Esophagus squamous epithelium (tissue), 4 donors: ENCODE measurements at regions not wholly inside any gene's neighbourhood (a gene's known extent, or its start where the extent isn't known, plus 50 kb on each side); places are given as distances from the start of the nearest gene placed in this dataset.

Experiments
- POLR2A ChIP-seq, 4 donors: fragments of 450-650 bp; IDR thresholded peaks; one replicate each; pipeline ENCODE4 v1.6.1; 2017; ENCODE audit warnings: antibody characterized with exemption in 4 of 4, mild to moderate bottlenecking in 4 of 4, moderate library complexity in 3 of 4
- TF ChIP-seq, protein P1 (sequence below), 6 experiments: fragments of 450-650 bp in 4 of 6; fragments of 200-600 bp in 2 of 6; sonication (generic) in 2 of 6; IDR thresholded peaks; one replicate each; pipeline ENCODE4 v1.5.1; 2016 to 2019; ENCODE audit warnings: antibody characterized with exemption in 6 of 6, mild to moderate bottlenecking in 4 of 6, moderate library complexity in 4 of 6

DNA sequence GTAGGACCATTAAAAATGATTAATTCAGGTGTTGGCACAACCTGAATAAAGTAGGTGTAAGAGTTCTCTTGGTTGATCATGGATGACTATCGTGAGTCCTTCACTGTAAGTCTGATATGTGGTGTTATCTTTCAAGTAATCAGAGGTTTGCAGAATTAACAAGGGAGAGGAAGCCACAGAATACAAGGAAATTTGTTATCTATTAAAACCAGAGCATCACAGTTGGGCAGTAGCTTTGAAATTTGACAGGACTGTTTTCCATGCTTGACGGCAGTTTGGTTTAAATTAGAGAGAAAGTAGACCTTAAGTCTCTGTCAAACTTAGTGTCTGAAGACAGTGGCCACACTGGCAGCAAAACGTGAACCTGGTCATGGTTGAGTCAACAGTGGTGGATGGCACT lies 139.5 kb upstream of the KCNK2 start:
- TF ChIP-seq, protein P1, sequence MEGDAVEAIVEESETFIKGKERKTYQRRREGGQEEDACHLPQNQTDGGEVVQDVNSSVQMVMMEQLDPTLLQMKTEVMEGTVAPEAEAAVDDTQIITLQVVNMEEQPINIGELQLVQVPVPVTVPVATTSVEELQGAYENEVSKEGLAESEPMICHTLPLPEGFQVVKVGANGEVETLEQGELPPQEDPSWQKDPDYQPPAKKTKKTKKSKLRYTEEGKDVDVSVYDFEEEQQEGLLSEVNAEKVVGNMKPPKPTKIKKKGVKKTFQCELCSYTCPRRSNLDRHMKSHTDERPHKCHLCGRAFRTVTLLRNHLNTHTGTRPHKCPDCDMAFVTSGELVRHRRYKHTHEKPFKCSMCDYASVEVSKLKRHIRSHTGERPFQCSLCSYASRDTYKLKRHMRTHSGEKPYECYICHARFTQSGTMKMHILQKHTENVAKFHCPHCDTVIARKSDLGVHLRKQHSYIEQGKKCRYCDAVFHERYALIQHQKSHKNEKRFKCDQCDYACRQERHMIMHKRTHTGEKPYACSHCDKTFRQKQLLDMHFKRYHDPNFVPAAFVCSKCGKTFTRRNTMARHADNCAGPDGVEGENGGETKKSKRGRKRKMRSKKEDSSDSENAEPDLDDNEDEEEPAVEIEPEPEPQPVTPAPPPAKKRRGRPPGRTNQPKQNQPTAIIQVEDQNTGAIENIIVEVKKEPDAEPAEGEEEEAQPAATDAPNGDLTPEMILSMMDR (IDR thresholded peaks at IDR 0.05) = no peak
- no peak for TF ChIP-seq POLR2A (IDR thresholded peaks at IDR 0.05)
